LNCAP (cell line): ENCODE measurements at regions not wholly inside any gene's neighbourhood (a gene's known extent, or its start where the extent isn't known, plus 50 kb on each side); places are given as distances from the start of the nearest gene placed in this dataset.

ENCODE experiments used
- TF ChIP-seq, protein P1 (sequence below): fragments of 450-650 bp; IDR thresholded peaks from 2 replicates; pipeline ENCODE4 v1.5.1; 2017; ENCODE audit warnings: mild to moderate bottlenecking

DNA sequence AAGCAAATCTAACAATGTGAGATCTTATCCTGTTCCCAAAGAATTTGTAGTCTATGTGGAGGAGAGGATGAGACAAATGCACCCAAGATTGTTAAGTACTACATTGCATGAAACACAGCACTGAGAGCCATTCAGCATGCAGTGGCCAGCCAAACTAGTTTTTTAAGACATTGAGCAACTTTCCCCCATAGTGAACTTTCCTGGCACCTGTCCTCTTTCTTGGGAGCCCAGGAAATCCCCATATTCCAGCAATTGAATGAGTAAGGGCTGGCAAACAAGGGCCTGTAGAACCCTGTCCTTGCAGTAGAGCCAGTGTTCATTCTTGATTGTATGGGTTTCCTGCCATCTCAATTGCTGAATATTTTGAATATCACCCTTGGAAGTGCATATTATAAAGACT lies 58.8 kb upstream of the FIGN start:
- TF ChIP-seq, protein P1, sequence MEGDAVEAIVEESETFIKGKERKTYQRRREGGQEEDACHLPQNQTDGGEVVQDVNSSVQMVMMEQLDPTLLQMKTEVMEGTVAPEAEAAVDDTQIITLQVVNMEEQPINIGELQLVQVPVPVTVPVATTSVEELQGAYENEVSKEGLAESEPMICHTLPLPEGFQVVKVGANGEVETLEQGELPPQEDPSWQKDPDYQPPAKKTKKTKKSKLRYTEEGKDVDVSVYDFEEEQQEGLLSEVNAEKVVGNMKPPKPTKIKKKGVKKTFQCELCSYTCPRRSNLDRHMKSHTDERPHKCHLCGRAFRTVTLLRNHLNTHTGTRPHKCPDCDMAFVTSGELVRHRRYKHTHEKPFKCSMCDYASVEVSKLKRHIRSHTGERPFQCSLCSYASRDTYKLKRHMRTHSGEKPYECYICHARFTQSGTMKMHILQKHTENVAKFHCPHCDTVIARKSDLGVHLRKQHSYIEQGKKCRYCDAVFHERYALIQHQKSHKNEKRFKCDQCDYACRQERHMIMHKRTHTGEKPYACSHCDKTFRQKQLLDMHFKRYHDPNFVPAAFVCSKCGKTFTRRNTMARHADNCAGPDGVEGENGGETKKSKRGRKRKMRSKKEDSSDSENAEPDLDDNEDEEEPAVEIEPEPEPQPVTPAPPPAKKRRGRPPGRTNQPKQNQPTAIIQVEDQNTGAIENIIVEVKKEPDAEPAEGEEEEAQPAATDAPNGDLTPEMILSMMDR, result no peak
